GM19238 (cell line): ENCODE measurements at regions not wholly inside any gene's neighbourhood (a gene's known extent, or its start where the extent isn't known, plus 50 kb on each side); places are given as distances from the start of the nearest gene placed in this dataset.
"Not testable (repeated sequence)": the region's sequence is repeated elsewhere in the genome, so short reads cannot be mapped to it uniquely, and the experiment has no call there.

Experiments used
- DNase-seq: peaks from one replicate; pipeline ENCODE4 v3.0.0; 2011; ENCODE audit warnings: low spot score; ENCODE audit not compliant: insufficient read length

GRCh38 chr10:63077800-63078199 is 55.3 kb upstream of the NRBF2 start:
- DNase-seq: no peak

- DNase-seq: no peak
Observed at GRCh38 chr10:63072951-63073350, 60.2 kb upstream of the NRBF2 start.

- no peak for DNase-seq
Observed at GRCh38 chr10:63071145-63071544, 62.0 kb upstream of the NRBF2 start.

- DNase-seq: no peak
Observed at GRCh38 chr10:63069318-63069717, 63.8 kb upstream of the NRBF2 start.

GRCh38 chr10:63068246-63068645 is 64.9 kb upstream of the NRBF2 start:
- no peak for DNase-seq

- DNase-seq: no peak
Observed at GRCh38 chr10:63066606-63067005, 66.5 kb upstream of the NRBF2 start.

- DNase-seq: no peak
Observed at GRCh38 chr10:63064706-63065105, 68.4 kb upstream of the NRBF2 start.

- no peak for DNase-seq
Observed at GRCh38 chr10:63058236-63058635, 74.9 kb upstream of the NRBF2 start.

GRCh38 chr10:63057509-63057908 is 75.6 kb upstream of the NRBF2 start:
- no peak for DNase-seq

- DNase-seq: no peak
Observed at GRCh38 chr10:63055705-63056104, 77.4 kb upstream of the NRBF2 start.

GRCh38 chr10:63054889-63055611 is 78.1 kb upstream of the NRBF2 start:
- DNase-seq: no peak

GRCh38 chr10:63052083-63052482 is 81.0 kb upstream of the NRBF2 start:
- DNase-seq: no peak

- no peak for DNase-seq
Observed at GRCh38 chr10:63042256-63042655, 90.9 kb upstream of the NRBF2 start.

- not testable (repeated sequence) for DNase-seq
Observed at GRCh38 chr10:63033616-63034185, 99.4 kb upstream of the NRBF2 start.

- DNase-seq: no peak
Observed at GRCh38 chr10:63030536-63030935, 102.6 kb upstream of the NRBF2 start.

- no peak for DNase-seq
Observed at GRCh38 chr10:63027531-63027930, 105.6 kb upstream of the NRBF2 start.

- no peak for DNase-seq
Observed at GRCh38 chr10:63021225-63021624, 111.9 kb upstream of the NRBF2 start.

- no peak for DNase-seq
Observed at GRCh38 chr10:63013755-63014154, 119.4 kb upstream of the NRBF2 start.

GRCh38 chr10:63012623-63013022 is 120.5 kb upstream of the NRBF2 start:
- DNase-seq: no peak

GRCh38 chr10:63010203-63010602 is 122.9 kb upstream of the NRBF2 start:
- no peak for DNase-seq

GRCh38 chr10:63008491-63008890 is 124.6 kb upstream of the NRBF2 start:
- DNase-seq: no peak

GRCh38 chr10:63007112-63007511 is 126.0 kb upstream of the NRBF2 start:
- no peak for DNase-seq

GRCh38 chr10:63005246-63005645 is 127.9 kb upstream of the NRBF2 start:
- DNase-seq: no peak
